IMR-90 (cell line): ENCODE measurements at regions not wholly inside any gene's neighbourhood (a gene's known extent, or its start where the extent isn't known, plus 50 kb on each side); places are given as distances from the start of the nearest gene placed in this dataset.

Experiments used
- ATAC-seq: fragments of 200-7000 bp; cut with Tn5 transposase; 2 replicates; pipeline ENCODE4 v1.9.1; 2020; ENCODE audit warnings: low read depth, mild to moderate bottlenecking, moderate library complexity
- BruUV-seq: library from RNA; stranded (reverse); fragments of 400-500 nt; replicated peaks from 2 replicates; lab custom pipeline; 2021; lab: Mats Ljungman, UMichigan
- CTCF ChIA-PET: fragments of 300-600 bp; formaldehyde crosslinking; extraction: SDS; loops from one replicate; lab custom pipeline; 2021; ENCODE audit warnings: antibody characterized with exemption; lab: Yijun Ruan, JAX
- POLR2A ChIA-PET: fragments of 300-600 bp; sonication (Branson Sonifier 250); formaldehyde crosslinking; loops from one replicate; lab custom pipeline; 2022; ENCODE audit warnings: antibody characterized with exemption; ENCODE audit not compliant: unreplicated experiment; lab: Charles Lee
- DNase-seq: peaks from one replicate; pipeline ENCODE4 v3.0.0; 2013
- H2AFZ ChIP-seq: replicated peaks from 2 replicates; pipeline ENCODE3; 2013; ENCODE audit warnings: low read length, mild to moderate bottlenecking; ENCODE audit not compliant: poor library complexity
- H2AK5ac ChIP-seq: 2 replicates; pipeline ENCODE4 v1.6.1; 2013; ENCODE audit warnings: low read depth, low read length, inconsistent platforms
- H2AK9ac ChIP-seq: replicated peaks from 2 replicates; pipeline ENCODE3; 2013; ENCODE audit warnings: mild to moderate bottlenecking, low read depth, low read length, moderate library complexity; ENCODE audit not compliant: poor library complexity
- H2BK120ac ChIP-seq: 2 replicates; pipeline ENCODE4 v1.6.1; 2013; ENCODE audit warnings: low read depth, low read length, inconsistent platforms
- H2BK15ac ChIP-seq: 3 replicates; pipeline ENCODE4 v1.6.1; 2013; ENCODE audit warnings: low read depth, low read length, inconsistent platforms
- H2BK20ac ChIP-seq: 2 replicates; pipeline ENCODE4 v1.6.1; 2013; ENCODE audit warnings: low read depth, mild to moderate bottlenecking, inconsistent platforms, low read length, moderate library complexity
- H2BK5ac ChIP-seq: 2 replicates; pipeline ENCODE4 v1.6.1; 2013; ENCODE audit warnings: mild to moderate bottlenecking, low read depth, low read length, inconsistent platforms; ENCODE audit not compliant: poor library complexity, severe bottlenecking
- H3K14ac ChIP-seq: replicated peaks from 2 replicates; pipeline ENCODE4 v1.6.1; 2013; ENCODE audit warnings: low read depth, low read length, inconsistent platforms
- H3K18ac ChIP-seq: 2 replicates; pipeline ENCODE4 v1.6.1; 2013; ENCODE audit warnings: low read depth, low read length, control low read depth
- H3K23ac ChIP-seq: 2 replicates; pipeline ENCODE4 v1.6.1; 2013; ENCODE audit warnings: low read depth, low read length, inconsistent platforms
- H3K27ac ChIP-seq: 2 replicates; pipeline ENCODE4 v1.5.1; 2013; ENCODE audit warnings: mild to moderate bottlenecking, control low read depth, low read length; ENCODE audit not compliant: insufficient read depth
- H3K27me3 ChIP-seq: 2 replicates; pipeline ENCODE4 v1.6.1; 2013; ENCODE audit warnings: low read length; ENCODE audit not compliant: control insufficient read depth, insufficient read depth
- H3K36me3 ChIP-seq: 2 replicates; pipeline ENCODE4 v1.6.1; 2013; ENCODE audit warnings: low read length, mixed read lengths; ENCODE audit not compliant: control insufficient read depth, insufficient read depth
- H3K4ac ChIP-seq: 2 replicates; pipeline ENCODE4 v1.6.1; 2013; ENCODE audit warnings: low read depth, low read length, inconsistent platforms
- H3K4me1 ChIP-seq: 2 replicates; pipeline ENCODE4 v1.6.1; 2013; ENCODE audit warnings: low read length, mixed read lengths; ENCODE audit not compliant: control insufficient read depth, insufficient read depth
- H3K4me2 ChIP-seq: 2 replicates; pipeline ENCODE4 v1.6.1; 2013; ENCODE audit warnings: low read depth, mild to moderate bottlenecking, control low read depth, low read length, moderate library complexity
- H3K4me3 ChIP-seq: 2 replicates; pipeline ENCODE4 v1.5.1; 2013; ENCODE audit warnings: low read depth, mild to moderate bottlenecking, control low read depth, low read length, moderate library complexity; ENCODE audit not compliant: insufficient read depth
- H3K56ac ChIP-seq: 2 replicates; pipeline ENCODE4 v1.6.1; 2013; ENCODE audit warnings: low read length, inconsistent platforms; ENCODE audit not compliant: insufficient read depth; ENCODE audit errors: extremely low read depth
- H3K79me1 ChIP-seq, 2 experiments: 2 replicates each; pipeline ENCODE4 v1.6.1; 2013; ENCODE audit warnings: low read length in 2 of 2, inconsistent platforms in 1 of 2, low read depth in 1 of 2
- H3K9ac ChIP-seq: 2 replicates; pipeline ENCODE4 v1.6.1; 2013; ENCODE audit warnings: low read depth, low read length, control low read depth
- H3K9me1 ChIP-seq: 2 replicates; pipeline ENCODE4 v1.6.1; 2013; ENCODE audit warnings: low read length, inconsistent platforms; ENCODE audit not compliant: insufficient read depth
- H3K9me3 ChIP-seq: 2 replicates; pipeline ENCODE4 v1.6.1; 2013; ENCODE audit warnings: low read length; ENCODE audit not compliant: control insufficient read depth, insufficient read depth
- H4K20me1 ChIP-seq: 2 replicates; pipeline ENCODE4 v1.6.1; 2013; ENCODE audit warnings: low read length, inconsistent platforms; ENCODE audit not compliant: insufficient read depth
- H4K5ac ChIP-seq: 2 replicates; pipeline ENCODE4 v1.6.1; 2013; ENCODE audit warnings: mild to moderate bottlenecking, low read depth, low read length, control low read depth
- H4K8ac ChIP-seq, 2 experiments: 2 replicates each; pipeline ENCODE4 v1.6.1; 2013; ENCODE audit warnings: low read depth in 2 of 2, low read length in 2 of 2, control low read depth in 1 of 2, inconsistent platforms in 1 of 2
- H4K91ac ChIP-seq: 2 replicates; pipeline ENCODE4 v1.6.1; 2013; ENCODE audit warnings: low read depth, low read length, inconsistent platforms; ENCODE audit not compliant: insufficient read depth
- MAFK ChIP-seq: IDR thresholded peaks from 2 replicates; pipeline ENCODE4 v1.6.1; 2012; ENCODE audit warnings: low read depth, low read length, improper control_type of control experiment
- RAD21 ChIP-seq: IDR thresholded peaks from 2 replicates; pipeline ENCODE4 v1.6.1; 2012; ENCODE audit warnings: low read length, improper control_type of control experiment
- USF2 ChIP-seq: fragments of 150-350 bp; IDR thresholded peaks from 2 replicates; pipeline ENCODE4 v1.6.1; 2017; ENCODE audit warnings: mild to moderate bottlenecking, antibody characterized with exemption, low read length, low read depth
- WGBS, 2 experiments: methylation state at CpG; one replicate each; pipeline versions ENCODE4 v1.1.5 to v1.1.7; 2013; ENCODE audit warnings: missing lambda C conversion rate in 2 of 2; ENCODE audit not compliant: insufficient read length in 1 of 2; ENCODE audit errors: extremely low coverage in 2 of 2; 5-methylcytosine and 5-hydroxymethylcytosine counted together
- dilution Hi-C: fragments of 300-500 bp; cut with HindIII; formaldehyde crosslinking; loops from one replicate; pipeline ENCODE4 v1.14.3; 2018; ENCODE audit warnings: low sequenced_read_pairs; ENCODE audit not compliant: unreplicated experiment
- in situ Hi-C: fragments of 300-500 bp; cut with MboI; formaldehyde crosslinking; loops from 3 replicates; pipeline ENCODE4 v1.14.3; 2019; ENCODE audit warnings: low sequenced_read_pairs, inconsistent platforms, mixed read lengths
- intact Hi-C: fragments of 100-400 bp; cut with micrococcal nuclease; formaldehyde crosslinking; loops from 2 replicates; pipeline ENCODE4 v1.10.0; 2022

GRCh38 chr12:45611495-45611894 lies 118.0 kb upstream of the ARID2 start:
- Histone ChIP-seq H3K9me3 (no peaks in the 10 kb centered on the region), H2BK120ac (no peak overlapping the region), H3K27ac (no peak overlapping the region), H3K36me3 (no peaks in the 10 kb centered on the region), H4K20me1 (no peaks in the 10 kb centered on the region), H3K9me1 (peaks cover 3% of the 10 kb centered on the region; the same call in 1 of the 2 replicates), H3K79me1 (no peaks in the 10 kb centered on the region), H3K4me2 (no peak overlapping the region), H4K5ac (no peak overlapping the region), H3K14ac (no peak overlapping the region; the same call in 1 of the 2 replicates), H3K27me3 (0 out of 2 replicates have a peak, but pooled peaks cover under 1% of the 10 kb centered on the region), H3K9ac (no peak overlapping the region), H3K4me1 (peaks cover 3% of the 10 kb centered on the region; the same call in 1 of the 2 replicates), H2AK5ac (no peak overlapping the region), H3K18ac (no peak overlapping the region), H2AK9ac (peak overlapping the region; percentile 11), H2BK15ac (no peak overlapping the region), H2BK20ac (no peak overlapping the region; the same call in 1 of the 2 replicates), H3K56ac (no peak overlapping the region), H2AFZ (peak overlapping the region; percentile 79), H3K23ac (no peak overlapping the region), H4K8ac (peak overlapping the region in 1 of 2 experiments; percentile 17; a peak in 1 of 4 replicates), H4K91ac (no peak overlapping the region), H3K4ac (no peak overlapping the region), H2BK5ac (no peak overlapping the region), H3K4me3 (no peak overlapping the region)
- ATAC-seq (no peak), DNase-seq (no peak)
- no CpG with 5 or more reads among the region's 5 CpGs for WGBS, 2 experiments
- no TSS peak for BruUV-seq
- POLR2A ChIA-PET: no interaction called here
- TF ChIP-seq USF2 (no peak), RAD21 (no peak), MAFK (peak; percentile 29)
- intact Hi-C loops (loop anchor here (5.0 kb wide), 1 partner anchor 1526 kb away; no protein-coding TSS in a partner anchor), dilution Hi-C loops (no loop called here), in situ Hi-C loops (no loop called here)
- CTCF ChIA-PET: no interaction called here
